ENCODE measurements at regions not wholly inside any gene's neighbourhood (a gene's known extent, or its start where the extent isn't known, plus 50 kb on each side); places are given as distances from the start of the nearest gene placed in this dataset.
"Not testable (repeated sequence)": the region's sequence is repeated elsewhere in the genome, so short reads cannot be mapped to it uniquely, and the experiment has no call there.

DNA sequence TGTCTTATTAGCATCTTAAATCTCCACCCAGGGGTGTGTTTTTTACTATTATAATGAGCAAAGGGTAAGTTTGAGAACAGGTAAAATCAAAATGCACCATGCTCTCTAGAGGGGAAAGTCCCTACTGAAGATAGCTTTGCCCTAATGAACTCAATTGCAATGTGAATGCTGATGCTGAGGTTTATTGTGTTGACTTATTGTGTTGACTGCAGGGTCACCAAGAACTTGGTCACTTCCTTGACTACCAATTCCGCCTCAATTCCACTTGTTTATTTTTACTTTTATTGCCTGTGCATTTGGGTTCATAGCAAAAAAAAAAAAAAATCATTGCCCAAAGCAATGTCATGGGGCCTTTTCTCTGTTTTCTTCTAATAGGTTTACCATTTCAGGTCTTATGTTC, 67.7 kb upstream of the SRD5A3 start:
- no peak overlapping the region for H3K27ac ChIP-seq
- no peak for DNase-seq
- BruUV-seq (replicated peaks), result no TSS peak
- H3K4me3 ChIP-seq, result no peak overlapping the region
- no peaks in the 10 kb centered on the region for H3K27me3 ChIP-seq (ENCODE audit: insufficient read depth, low read depth)
- CTCF ChIA-PET, result no interaction called here
- H3K9me3 ChIP-seq (ENCODE audit: insufficient read depth, low read depth), result peaks cover 3% of the 10 kb centered on the region; the same call in 1 of the 2 replicates
- no peaks in the 10 kb centered on the region for H4K20me1 ChIP-seq (ENCODE audit: insufficient read depth)
- no peaks in the 10 kb centered on the region for H3K79me2 ChIP-seq (ENCODE audit: low read depth)
- H2AFZ ChIP-seq, result no peak overlapping the region
- POLR2A ChIA-PET (ENCODE audit: unreplicated experiment), result no interaction called here
- H3K4me2 ChIP-seq, result no peak overlapping the region
- intact Hi-C loops (cut with micrococcal nuclease; ENCODE audit: unreplicated experiment), result no loop called here
- TF ChIP-seq EZH2 (IDR thresholded peaks at IDR 0.05; ENCODE audit: low read depth), result no peak
- TF ChIP-seq, protein P1, sequence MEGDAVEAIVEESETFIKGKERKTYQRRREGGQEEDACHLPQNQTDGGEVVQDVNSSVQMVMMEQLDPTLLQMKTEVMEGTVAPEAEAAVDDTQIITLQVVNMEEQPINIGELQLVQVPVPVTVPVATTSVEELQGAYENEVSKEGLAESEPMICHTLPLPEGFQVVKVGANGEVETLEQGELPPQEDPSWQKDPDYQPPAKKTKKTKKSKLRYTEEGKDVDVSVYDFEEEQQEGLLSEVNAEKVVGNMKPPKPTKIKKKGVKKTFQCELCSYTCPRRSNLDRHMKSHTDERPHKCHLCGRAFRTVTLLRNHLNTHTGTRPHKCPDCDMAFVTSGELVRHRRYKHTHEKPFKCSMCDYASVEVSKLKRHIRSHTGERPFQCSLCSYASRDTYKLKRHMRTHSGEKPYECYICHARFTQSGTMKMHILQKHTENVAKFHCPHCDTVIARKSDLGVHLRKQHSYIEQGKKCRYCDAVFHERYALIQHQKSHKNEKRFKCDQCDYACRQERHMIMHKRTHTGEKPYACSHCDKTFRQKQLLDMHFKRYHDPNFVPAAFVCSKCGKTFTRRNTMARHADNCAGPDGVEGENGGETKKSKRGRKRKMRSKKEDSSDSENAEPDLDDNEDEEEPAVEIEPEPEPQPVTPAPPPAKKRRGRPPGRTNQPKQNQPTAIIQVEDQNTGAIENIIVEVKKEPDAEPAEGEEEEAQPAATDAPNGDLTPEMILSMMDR (conservative IDR thresholded peaks at IDR 0.05), result no peak
- H3K4me1 ChIP-seq (replicated peaks; ENCODE audit: insufficient read depth), result no peaks in the 10 kb centered on the region
- no peaks in the 10 kb centered on the region for H3K36me3 ChIP-seq (ENCODE audit: low read depth)
- H3F3A ChIP-seq (ENCODE audit: insufficient read depth, low read depth), result no peaks in the 10 kb centered on the region
- H3K9me2 ChIP-seq (ENCODE audit: insufficient read depth), result no peaks in the 10 kb centered on the region

DNA sequence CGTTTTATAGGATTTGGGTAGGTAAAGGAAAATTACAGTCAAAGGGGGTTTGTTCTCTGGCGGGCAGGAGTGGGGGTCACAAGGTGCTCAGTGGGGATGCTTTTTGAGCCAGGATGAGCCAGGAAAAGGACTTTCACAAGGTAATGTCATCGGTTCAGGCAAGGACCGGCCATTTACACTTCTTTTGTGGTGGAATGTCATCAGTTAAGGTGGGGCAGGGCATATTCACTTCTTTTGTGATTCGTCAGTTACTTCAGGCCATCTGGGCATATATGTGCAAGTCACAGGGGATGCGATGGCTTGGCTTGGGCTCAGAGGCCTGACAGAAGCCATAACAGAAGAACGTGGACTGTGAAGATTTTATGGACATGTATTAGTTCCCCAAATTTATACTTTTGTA, 65.6 kb upstream of the SRD5A3 start:
- H3K4me3 ChIP-seq; POLR2A ChIA-PET (ENCODE audit: unreplicated experiment); H3K4me2 ChIP-seq; H2AFZ ChIP-seq; DNase-seq; H3K9me2 ChIP-seq (ENCODE audit: insufficient read depth); intact Hi-C loops (cut with micrococcal nuclease; ENCODE audit: unreplicated experiment); H3K36me3 ChIP-seq (ENCODE audit: low read depth); H3K27me3 ChIP-seq (ENCODE audit: insufficient read depth, low read depth); H3K27ac ChIP-seq; CTCF ChIA-PET; H4K20me1 ChIP-seq (ENCODE audit: insufficient read depth); H3F3A ChIP-seq (ENCODE audit: insufficient read depth, low read depth); H3K4me1 ChIP-seq (replicated peaks; ENCODE audit: insufficient read depth); H3K9me3 ChIP-seq (ENCODE audit: insufficient read depth, low read depth); H3K79me2 ChIP-seq (ENCODE audit: low read depth); BruUV-seq (replicated peaks): not testable (repeated sequence)

DNA sequence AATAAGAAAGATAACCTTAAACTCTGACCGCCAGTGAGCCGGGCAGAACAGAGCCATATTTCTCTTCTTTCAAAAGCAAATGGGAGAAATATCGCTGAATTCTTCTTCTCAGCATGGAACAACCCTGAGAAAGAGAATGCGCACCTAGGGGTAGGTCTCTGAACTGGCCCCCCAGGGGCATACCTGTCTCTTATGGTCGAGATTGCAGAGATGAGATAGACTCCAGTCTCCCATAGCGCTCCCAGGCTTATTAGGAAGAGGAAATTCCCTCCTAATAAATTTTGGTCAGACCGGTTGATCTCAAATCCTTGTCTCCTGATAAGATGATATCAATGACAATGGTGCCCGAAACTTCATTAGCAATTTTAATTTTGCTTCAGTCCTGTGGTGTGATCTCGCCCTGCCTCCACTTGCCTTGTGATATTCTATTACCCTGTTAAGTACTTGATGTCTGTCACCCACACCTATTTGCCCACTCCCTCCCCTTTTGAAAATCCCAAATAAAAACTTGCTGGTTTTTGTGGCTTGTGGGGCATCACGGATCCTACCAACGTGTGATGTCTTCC, 64.8 kb upstream of the SRD5A3 start:
- H3K27me3 ChIP-seq (ENCODE audit: insufficient read depth, low read depth); H3K27ac ChIP-seq; DNase-seq; H3K4me2 ChIP-seq; H3K9me3 ChIP-seq (ENCODE audit: insufficient read depth, low read depth); CTCF ChIA-PET; intact Hi-C loops (cut with micrococcal nuclease; ENCODE audit: unreplicated experiment); H3K4me1 ChIP-seq (replicated peaks; ENCODE audit: insufficient read depth); BruUV-seq (replicated peaks); H2AFZ ChIP-seq; H3F3A ChIP-seq (ENCODE audit: insufficient read depth, low read depth); H4K20me1 ChIP-seq (ENCODE audit: insufficient read depth); H3K9me2 ChIP-seq (ENCODE audit: insufficient read depth); H3K79me2 ChIP-seq (ENCODE audit: low read depth); POLR2A ChIA-PET (ENCODE audit: unreplicated experiment); H3K36me3 ChIP-seq (ENCODE audit: low read depth); H3K4me3 ChIP-seq: not testable (repeated sequence)

DNA sequence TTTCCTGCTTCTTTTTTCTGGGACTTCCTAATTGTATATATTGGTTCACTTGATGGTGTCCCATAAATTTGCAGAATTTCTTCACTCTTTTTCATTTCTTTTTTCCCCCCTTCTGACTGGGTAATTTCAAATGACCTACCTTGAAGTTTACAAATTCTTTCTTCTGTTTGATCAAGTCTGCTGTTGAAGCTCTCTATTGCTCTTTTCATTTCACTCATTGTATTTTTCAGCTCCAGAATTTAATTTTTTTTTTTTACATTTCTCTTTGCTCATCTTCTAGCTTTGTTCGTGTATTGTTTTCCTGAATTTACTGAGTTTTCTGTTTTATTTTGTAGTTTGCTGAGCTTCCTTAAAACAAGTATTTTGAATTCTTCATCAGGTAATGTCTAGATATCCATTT, 61.7 kb upstream of the SRD5A3 start:
- no peaks in the 10 kb centered on the region for H4K20me1 ChIP-seq (ENCODE audit: insufficient read depth)
- peaks cover 3% of the 10 kb centered on the region; the same call in 1 of the 2 replicates for H3K9me3 ChIP-seq (ENCODE audit: insufficient read depth, low read depth)
- no peak overlapping the region for H3K4me2 ChIP-seq
- CTCF ChIA-PET, result no interaction called here
- POLR2A ChIA-PET (ENCODE audit: unreplicated experiment), result no interaction called here
- no peaks in the 10 kb centered on the region for H3K27me3 ChIP-seq (ENCODE audit: insufficient read depth, low read depth)
- no peak overlapping the region for H2AFZ ChIP-seq
- no peaks in the 10 kb centered on the region for H3K79me2 ChIP-seq (ENCODE audit: low read depth)
- H3K9me2 ChIP-seq (ENCODE audit: insufficient read depth), result no peaks in the 10 kb centered on the region
- no peak for DNase-seq
- no peak overlapping the region for H3K4me3 ChIP-seq
- no peaks in the 10 kb centered on the region for H3F3A ChIP-seq (ENCODE audit: insufficient read depth, low read depth)
- H3K27ac ChIP-seq, result no peak overlapping the region
- BruUV-seq (replicated peaks), result no TSS peak
- H3K4me1 ChIP-seq (replicated peaks; ENCODE audit: insufficient read depth), result no peaks in the 10 kb centered on the region
- TF ChIP-seq, protein P1 (conservative IDR thresholded peaks at IDR 0.05), result no peak
- TF ChIP-seq EZH2 (IDR thresholded peaks at IDR 0.05; ENCODE audit: low read depth), result no peak
- intact Hi-C loops (cut with micrococcal nuclease; ENCODE audit: unreplicated experiment), result no loop called here
- no peaks in the 10 kb centered on the region for H3K36me3 ChIP-seq (ENCODE audit: low read depth)
